ENCODE measurements at regions not wholly inside any gene's neighbourhood (a gene's known extent, or its start where the extent isn't known, plus 50 kb on each side); places are given as distances from the start of the nearest gene placed in this dataset.

GRCh38 chr5:130937046-130937445, 228.0 kb downstream of the HINT1 start:
- TF ChIP-seq EZH2 (IDR thresholded peaks at IDR 0.05) (no peak), SIN3A (IDR thresholded peaks at IDR 0.05; ENCODE audit: low read depth) (no peak)

Data from HCT116 (cell line).